GM12865 (cell line): ENCODE measurements at regions not wholly inside any gene's neighbourhood (a gene's known extent, or its start where the extent isn't known, plus 50 kb on each side); places are given as distances from the start of the nearest gene placed in this dataset.

Experiments
- DNase-seq: peaks from one replicate; pipeline ENCODE4 v3.0.0; 2010; ENCODE audit warnings: low read depth
- H3K4me3 ChIP-seq: 2 replicates; pipeline ENCODE4 v1.5.1; 2011; ENCODE audit warnings: mild to moderate bottlenecking, low read depth, low read length, control low read depth
- TF ChIP-seq, protein P1 (sequence below): IDR thresholded peaks from 2 replicates; pipeline ENCODE4 v1.5.1; 2011; ENCODE audit warnings: low read length, control low read depth, low read depth, inconsistent platforms; ENCODE audit not compliant: insufficient read depth; ENCODE audit errors: missing control alignments

DNA sequence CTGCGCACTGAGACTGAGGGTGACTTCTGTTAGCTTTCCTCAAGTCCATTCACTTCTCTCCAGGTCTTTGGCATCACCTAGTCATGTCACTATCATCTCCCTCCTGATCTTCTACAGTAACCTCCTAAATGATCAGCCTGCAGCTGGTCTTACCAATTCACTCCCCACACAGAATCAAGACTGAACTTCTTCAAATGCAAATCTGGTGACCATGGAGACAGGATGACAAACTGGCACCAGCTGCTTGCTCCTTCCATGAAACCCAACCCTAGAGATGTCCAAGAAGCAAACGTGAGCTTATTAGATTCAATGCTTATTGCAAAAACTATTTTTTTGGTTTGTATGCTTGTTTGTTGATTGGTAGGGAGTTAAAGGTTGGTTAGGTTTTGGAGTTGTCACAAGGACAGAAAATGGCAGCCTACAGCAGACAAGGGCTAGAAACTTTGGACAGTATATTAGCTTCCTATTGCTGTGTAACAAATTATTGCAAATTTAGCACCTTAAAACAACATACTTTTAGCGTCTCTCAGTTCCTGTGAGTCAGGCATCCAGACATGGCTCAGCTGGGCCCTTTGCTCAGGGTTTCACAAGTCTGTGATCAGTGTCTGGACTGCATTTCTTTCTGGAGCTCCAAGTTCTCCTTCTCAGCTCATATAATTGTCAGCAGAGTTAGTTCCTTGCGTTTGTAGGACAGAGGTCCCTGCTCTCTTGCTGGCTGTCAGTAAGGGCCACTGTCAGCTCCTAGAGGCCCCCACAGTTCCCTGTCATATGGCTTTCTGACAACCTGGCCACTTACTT, 53.3 kb upstream of the GJA8 start:
- TF ChIP-seq, protein P1, sequence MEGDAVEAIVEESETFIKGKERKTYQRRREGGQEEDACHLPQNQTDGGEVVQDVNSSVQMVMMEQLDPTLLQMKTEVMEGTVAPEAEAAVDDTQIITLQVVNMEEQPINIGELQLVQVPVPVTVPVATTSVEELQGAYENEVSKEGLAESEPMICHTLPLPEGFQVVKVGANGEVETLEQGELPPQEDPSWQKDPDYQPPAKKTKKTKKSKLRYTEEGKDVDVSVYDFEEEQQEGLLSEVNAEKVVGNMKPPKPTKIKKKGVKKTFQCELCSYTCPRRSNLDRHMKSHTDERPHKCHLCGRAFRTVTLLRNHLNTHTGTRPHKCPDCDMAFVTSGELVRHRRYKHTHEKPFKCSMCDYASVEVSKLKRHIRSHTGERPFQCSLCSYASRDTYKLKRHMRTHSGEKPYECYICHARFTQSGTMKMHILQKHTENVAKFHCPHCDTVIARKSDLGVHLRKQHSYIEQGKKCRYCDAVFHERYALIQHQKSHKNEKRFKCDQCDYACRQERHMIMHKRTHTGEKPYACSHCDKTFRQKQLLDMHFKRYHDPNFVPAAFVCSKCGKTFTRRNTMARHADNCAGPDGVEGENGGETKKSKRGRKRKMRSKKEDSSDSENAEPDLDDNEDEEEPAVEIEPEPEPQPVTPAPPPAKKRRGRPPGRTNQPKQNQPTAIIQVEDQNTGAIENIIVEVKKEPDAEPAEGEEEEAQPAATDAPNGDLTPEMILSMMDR = no peak
- H3K4me3 ChIP-seq = no peak overlapping the region
- no peak for DNase-seq

DNA sequence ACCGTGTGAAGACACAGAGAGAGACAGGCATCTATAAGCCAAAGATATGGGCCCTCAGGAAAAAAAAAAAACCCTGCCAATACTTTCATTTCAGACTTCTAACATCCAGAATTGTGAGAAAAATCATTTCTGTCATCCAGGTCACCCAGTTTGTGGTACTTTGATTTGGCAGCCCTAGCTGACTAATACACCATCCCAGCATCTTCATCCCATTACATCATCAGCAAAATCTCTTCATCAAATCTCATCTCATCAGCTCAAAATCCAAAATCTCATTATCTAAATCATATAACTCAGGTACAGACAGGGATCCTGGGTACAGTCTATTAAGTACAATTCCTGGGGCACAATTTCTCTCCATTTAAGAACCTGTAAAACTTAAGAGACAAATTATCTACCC, 51.9 kb upstream of the GJA8 start:
- no peak overlapping the region for H3K4me3 ChIP-seq
- no peak for DNase-seq
- TF ChIP-seq, protein P1 = no peak

DNA sequence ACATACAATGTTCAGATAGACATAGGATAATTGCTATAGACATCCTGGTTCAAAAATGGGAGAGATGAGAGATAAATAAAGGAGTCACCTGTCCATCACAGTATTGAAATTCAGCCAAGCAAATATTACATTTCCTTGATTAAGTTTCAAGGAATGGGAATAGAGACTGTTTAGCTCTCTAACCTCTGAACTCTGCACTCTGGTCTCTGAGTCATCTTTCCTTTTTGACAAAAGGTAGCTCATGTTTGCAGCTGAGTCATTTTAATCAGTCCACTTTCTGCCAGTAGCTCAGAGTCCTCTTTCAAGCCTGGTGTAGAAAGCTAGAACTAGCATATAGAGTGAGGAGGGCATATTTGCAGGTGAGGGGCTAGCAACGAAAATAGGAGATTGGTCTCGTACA, 51.4 kb upstream of the GJA8 start:
- no peak overlapping the region for H3K4me3 ChIP-seq
- DNase-seq = peak; percentile 4
- TF ChIP-seq, protein P1 = no peak

DNA sequence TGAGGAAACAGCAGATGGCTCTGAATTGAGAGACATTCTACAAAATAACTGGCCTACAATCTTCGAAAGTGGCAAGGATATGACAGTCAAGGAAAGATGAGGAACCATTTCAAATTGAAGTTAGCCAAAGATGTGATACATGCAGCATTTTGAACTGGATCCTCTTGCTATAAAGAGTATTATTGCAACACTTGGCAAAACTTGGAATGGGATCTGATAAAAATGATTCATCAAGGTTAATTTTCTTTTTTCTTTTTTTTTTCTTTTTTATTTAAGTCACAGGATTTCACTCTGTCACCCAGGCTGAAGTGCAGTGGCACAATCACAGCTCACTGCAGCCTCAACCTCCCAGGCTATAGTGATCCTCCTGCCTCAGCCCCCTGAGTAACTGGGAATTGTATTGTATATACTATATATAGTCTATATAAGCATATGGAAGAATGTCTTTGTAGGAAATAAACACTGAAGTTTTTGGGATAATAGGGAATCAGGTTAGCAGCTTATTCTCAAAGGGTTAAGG, 49.8 kb upstream of the GJA8 start:
- TF ChIP-seq, protein P1 = no peak
- DNase-seq = no peak
- no peak overlapping the region for H3K4me3 ChIP-seq
